Glutamatergic neuron (in vitro differentiated cells): ENCODE measurements at regions not wholly inside any gene's neighbourhood (a gene's known extent, or its start where the extent isn't known, plus 50 kb on each side); places are given as distances from the start of the nearest gene placed in this dataset.

ENCODE experiments used
- DNase-seq: peaks from one replicate; pipeline ENCODE4 v3.0.0; 2022
- H3K27ac Mint-ChIP-seq: one replicate; pipeline ENCODE4 v1.8.0; 2020; ENCODE audit warnings: mild to moderate bottlenecking, mixed read lengths, inconsistent platforms; ENCODE audit not compliant: unreplicated experiment
- H3K27me3 Mint-ChIP-seq: one replicate; pipeline ENCODE4 v1.8.0; 2020; ENCODE audit warnings: mild to moderate bottlenecking, moderate library complexity, mixed read lengths, inconsistent platforms; ENCODE audit not compliant: unreplicated experiment
- H3K36me3 Mint-ChIP-seq: one replicate; pipeline ENCODE4 v1.8.0; 2020; ENCODE audit warnings: mild to moderate bottlenecking, mixed read lengths, inconsistent platforms; ENCODE audit not compliant: unreplicated experiment
- H3K4me1 Mint-ChIP-seq: one replicate; pipeline ENCODE4 v1.8.0; 2020; ENCODE audit warnings: mild to moderate bottlenecking, low read depth, mixed read lengths, inconsistent platforms; ENCODE audit not compliant: unreplicated experiment
- H3K4me3 Mint-ChIP-seq: one replicate; pipeline ENCODE4 v1.8.0; 2020; ENCODE audit warnings: mild to moderate bottlenecking, mixed read lengths, inconsistent platforms; ENCODE audit not compliant: unreplicated experiment
- H3K9me3 Mint-ChIP-seq: one replicate; pipeline ENCODE4 v1.8.0; 2020; ENCODE audit warnings: mild to moderate bottlenecking, moderate library complexity, mixed read lengths, inconsistent platforms; ENCODE audit not compliant: unreplicated experiment
- CTCF ChIP-seq: fragments of 200-600 bp; sonication (generic); IDR thresholded peaks from one replicate; pipeline ENCODE4 v1.5.0; 2021; ENCODE audit not compliant: partially characterized antibody, unreplicated experiment

DNA sequence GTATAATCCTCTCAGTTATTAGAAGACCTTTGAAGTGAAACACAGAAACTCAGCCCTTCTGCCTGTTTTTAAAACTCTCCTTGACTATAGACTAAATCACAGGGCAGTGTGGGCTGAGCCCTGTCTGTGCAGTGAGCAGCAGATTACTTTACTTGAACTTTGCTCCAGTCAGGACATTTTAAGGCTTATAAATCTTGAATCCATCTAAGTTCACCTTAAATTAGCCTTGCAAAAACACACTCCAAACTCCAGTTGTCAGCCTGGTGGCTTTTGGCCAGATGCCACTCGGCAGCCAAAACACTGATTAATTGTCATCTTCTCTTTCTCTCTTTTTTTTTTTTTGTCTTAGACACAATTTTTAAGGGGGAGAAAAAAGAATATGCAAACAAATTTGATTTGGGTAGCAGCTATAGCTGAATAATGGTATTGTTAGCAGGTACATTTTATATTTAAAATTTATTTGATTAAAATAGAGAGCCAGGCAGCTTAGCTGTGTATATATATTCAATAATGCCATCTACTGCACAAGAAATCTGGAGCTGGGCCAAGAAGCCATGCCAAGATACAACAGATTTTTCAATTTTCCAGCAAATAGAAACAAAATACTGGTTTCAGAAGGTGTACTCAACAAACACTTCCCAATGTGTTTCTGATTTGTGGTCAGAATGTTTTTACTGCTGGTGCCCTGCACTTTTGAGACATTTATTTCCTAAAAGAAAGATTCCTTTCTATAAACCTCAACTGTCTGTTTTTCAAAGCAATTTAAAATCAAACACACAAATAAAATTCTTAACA lies 247.7 kb downstream of the TFEC start:
- H3K36me3 Mint-ChIP-seq: no peaks in the 10 kb centered on the region
- no peak overlapping the region for H3K27ac Mint-ChIP-seq
- H3K27me3 Mint-ChIP-seq: no peaks in the 10 kb centered on the region
- H3K4me1 Mint-ChIP-seq: no peaks in the 10 kb centered on the region
- H3K9me3 Mint-ChIP-seq: no peaks in the 10 kb centered on the region
- TF ChIP-seq CTCF: no peak
- no peak for DNase-seq
- H3K4me3 Mint-ChIP-seq: no peak overlapping the region

- no peak for TF ChIP-seq CTCF
- H3K27ac Mint-ChIP-seq: no peak overlapping the region
- H3K9me3 Mint-ChIP-seq: no peaks in the 10 kb centered on the region
- DNase-seq: no peak
- H3K4me1 Mint-ChIP-seq: no peaks in the 10 kb centered on the region
- H3K4me3 Mint-ChIP-seq: no peak overlapping the region
- no peaks in the 10 kb centered on the region for H3K27me3 Mint-ChIP-seq
- no peaks in the 10 kb centered on the region for H3K36me3 Mint-ChIP-seq
Measured at GRCh38 chr7:115779561-115779960, 251.0 kb downstream of the TFEC start.

- Mint-ChIP-seq H3K4me1 (no peaks in the 10 kb centered on the region), H3K4me3 (no peak overlapping the region), H3K9me3 (no peaks in the 10 kb centered on the region), H3K27me3 (no peaks in the 10 kb centered on the region), H3K27ac (no peak overlapping the region), H3K36me3 (no peaks in the 10 kb centered on the region)
- no peak for TF ChIP-seq CTCF
- no peak for DNase-seq
Measured at GRCh38 chr7:115775981-115776380, 254.6 kb downstream of the TFEC start.

- DNase-seq: no peak
- H3K4me1 Mint-ChIP-seq: peaks cover 4% of the 10 kb centered on the region
- H3K27me3 Mint-ChIP-seq: no peaks in the 10 kb centered on the region
- H3K27ac Mint-ChIP-seq: no peak overlapping the region
- no peaks in the 10 kb centered on the region for H3K36me3 Mint-ChIP-seq
- H3K4me3 Mint-ChIP-seq: no peak overlapping the region
- no peaks in the 10 kb centered on the region for H3K9me3 Mint-ChIP-seq
- TF ChIP-seq CTCF: no peak
Measured at GRCh38 chr7:115763347-115763746, 267.2 kb downstream of the TFEC start.

GRCh38 chr7:115758025-115758424 lies 272.5 kb downstream of the TFEC start:
- Mint-ChIP-seq H3K4me3 (no peak overlapping the region), H3K27ac (no peak overlapping the region), H3K36me3 (no peaks in the 10 kb centered on the region), H3K27me3 (no peaks in the 10 kb centered on the region), H3K9me3 (no peaks in the 10 kb centered on the region), H3K4me1 (no peaks in the 10 kb centered on the region)
- no peak for DNase-seq
- no peak for TF ChIP-seq CTCF
